WTC11 (cell line): ENCODE measurements at regions not wholly inside any gene's neighbourhood (a gene's known extent, or its start where the extent isn't known, plus 50 kb on each side); places are given as distances from the start of the nearest gene placed in this dataset.

Source experiments
- ATAC-seq: fragments of 200-7000 bp; cut with Tn5 transposase; 2 replicates; pipeline ENCODE4 v1.10.0; 2021; ENCODE audit warnings: mild to moderate bottlenecking, moderate library complexity
- CTCF ChIA-PET: fragments of 300-600 bp; sonication (Branson Sonifier 250); formaldehyde crosslinking; loops from one replicate; lab custom pipeline; 2021; ENCODE audit warnings: antibody characterized with exemption; lab: Charles Lee
- POLR2A ChIA-PET: fragments of 350-600 bp; sonication (Branson Sonifier 250); formaldehyde crosslinking; loops from one replicate; lab custom pipeline; 2021; ENCODE audit warnings: antibody characterized with exemption; lab: Charles Lee
- DNase-seq: peaks from one replicate; pipeline ENCODE4 v3.0.0; 2021; ENCODE audit warnings: low spot score
- H3K27ac Mint-ChIP-seq: 2 replicates; pipeline ENCODE4 v1.8.0; 2021; ENCODE audit warnings: mixed read lengths
- H3K27me3 Mint-ChIP-seq: 2 replicates; pipeline ENCODE4 v1.8.0; 2021; ENCODE audit warnings: low read depth, mild to moderate bottlenecking, moderate library complexity, mixed read lengths
- H3K36me3 Mint-ChIP-seq: 2 replicates; pipeline ENCODE4 v1.8.0; 2021; ENCODE audit warnings: mixed read lengths
- H3K4me1 Mint-ChIP-seq: 2 replicates; pipeline ENCODE4 v1.8.0; 2022; ENCODE audit warnings: mixed read lengths
- H3K4me3 Mint-ChIP-seq: 2 replicates; pipeline ENCODE4 v1.8.0; 2021; ENCODE audit warnings: mild to moderate bottlenecking, moderate library complexity, mixed read lengths
- H3K9me3 Mint-ChIP-seq: 2 replicates; pipeline ENCODE4 v1.8.0; 2021; ENCODE audit warnings: mixed read lengths
- ATF2 ChIP-seq: sonication (generic); formaldehyde crosslinking; IDR thresholded peaks from 2 replicates; pipeline ENCODE4 v1.8.1; 2022; ENCODE audit warnings: low read depth, missing genetic modification reagents, borderline replicate concordance
- CBFB ChIP-seq: sonication (generic); formaldehyde crosslinking; IDR thresholded peaks from 2 replicates; pipeline ENCODE4 v1.8.1; 2022; ENCODE audit warnings: mild to moderate bottlenecking, low read depth, missing genetic modification reagents
- CREM ChIP-seq: sonication (generic); formaldehyde crosslinking; IDR thresholded peaks from 2 replicates; pipeline ENCODE4 v1.8.1; 2022; ENCODE audit warnings: mild to moderate bottlenecking, missing genetic modification reagents, moderate library complexity
- ERG ChIP-seq: fragments of 250-450 bp; sonication (Bioruptor Pico); IDR thresholded peaks from 2 replicates; pipeline ENCODE4 v1.8.0; 2021; ENCODE audit warnings: mild to moderate bottlenecking
- GABPB1 ChIP-seq: sonication (generic); formaldehyde crosslinking; IDR thresholded peaks from 2 replicates; pipeline ENCODE4 v1.8.1; 2023; ENCODE audit warnings: mild to moderate bottlenecking, missing genetic modification reagents
- GRHL2 ChIP-seq: fragments of 250-450 bp; sonication (Bioruptor Pico); IDR thresholded peaks from 2 replicates; pipeline ENCODE4 v1.8.0; 2022; ENCODE audit warnings: mild to moderate bottlenecking, moderate library complexity; ENCODE audit not compliant: insufficient replicate concordance, severe bottlenecking
- IRF1 ChIP-seq: sonication (generic); formaldehyde crosslinking; IDR thresholded peaks from 2 replicates; pipeline ENCODE4 v1.8.0; 2023; ENCODE audit warnings: missing genetic modification reagents
- JUN ChIP-seq: sonication (generic); formaldehyde crosslinking; IDR thresholded peaks from 2 replicates; pipeline ENCODE4 v1.8.0; 2023; ENCODE audit warnings: mild to moderate bottlenecking, missing genetic modification reagents
- MAX ChIP-seq: sonication (generic); formaldehyde crosslinking; IDR thresholded peaks from 2 replicates; pipeline ENCODE4 v1.8.0; 2022; ENCODE audit warnings: mild to moderate bottlenecking, missing genetic modification reagents
- NFYB ChIP-seq: sonication (generic); formaldehyde crosslinking; conservative IDR thresholded peaks from 2 replicates; pipeline ENCODE4 v1.8.0; 2022; ENCODE audit warnings: low read depth, missing genetic modification reagents
- NR3C1 ChIP-seq: sonication (generic); formaldehyde crosslinking; conservative IDR thresholded peaks from 2 replicates; pipeline ENCODE4 v1.8.1; 2023; ENCODE audit warnings: low read depth, mild to moderate bottlenecking, missing genetic modification reagents
- TF ChIP-seq, protein P1 (sequence below): sonication (generic); formaldehyde crosslinking; IDR thresholded peaks from 2 replicates; pipeline ENCODE4 v1.8.1; 2023; ENCODE audit warnings: mild to moderate bottlenecking, moderate library complexity, missing genetic modification reagents
- TF ChIP-seq, protein P2 (sequence below): sonication (generic); formaldehyde crosslinking; IDR thresholded peaks from 2 replicates; pipeline ENCODE4 v1.8.1; 2023; ENCODE audit warnings: mild to moderate bottlenecking, missing genetic modification reagents, borderline replicate concordance
- TF ChIP-seq, protein P3 (sequence below): sonication (generic); formaldehyde crosslinking; IDR thresholded peaks from 2 replicates; pipeline ENCODE4 v1.8.0; 2023; ENCODE audit warnings: missing genetic modification reagents, mild to moderate bottlenecking, borderline replicate concordance
- TF ChIP-seq, protein P4 (sequence below): fragments of 250-450 bp; sonication (Bioruptor Pico); IDR thresholded peaks from 2 replicates; pipeline ENCODE4 v1.9.0; 2021; ENCODE audit warnings: mild to moderate bottlenecking

DNA sequence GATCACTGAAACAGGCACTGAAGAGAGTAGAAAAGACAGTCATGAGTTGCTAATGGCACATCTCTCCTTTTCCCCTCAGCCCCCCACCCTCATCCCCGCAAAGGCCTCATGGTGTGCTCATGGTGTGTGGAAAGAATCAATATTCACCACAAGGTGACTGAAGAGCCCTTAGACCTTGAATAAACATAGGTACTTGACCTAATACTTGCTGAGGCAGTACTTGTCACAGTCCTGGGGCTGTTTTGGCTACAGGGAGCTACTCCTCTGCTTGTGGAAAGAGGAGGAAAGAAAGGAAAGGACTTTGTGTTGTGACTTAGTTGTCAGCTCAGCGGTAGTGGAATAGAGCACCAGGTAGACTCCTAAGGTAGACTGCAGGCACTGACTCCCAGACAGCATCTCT, 537.8 kb upstream of the CCDC179 start (continued):
- TF ChIP-seq ERG (CRISPR knock-in tag) (no peak), NR3C1 (no peak), GRHL2 (CRISPR knock-in tag) (no peak), GABPB1 (no peak)

GRCh38 chr11:23399995-23400394, 539.7 kb upstream of the CCDC179 start:
- no peaks in the 10 kb centered on the region for H3K27me3 Mint-ChIP-seq
- no peak for ATAC-seq
- no peaks in the 10 kb centered on the region for H3K4me1 Mint-ChIP-seq
- no peak overlapping the region for H3K4me3 Mint-ChIP-seq
- ChIA-PET CTCF (no interaction called here), POLR2A (no interaction called here)
- TF ChIP-seq, protein P1, sequence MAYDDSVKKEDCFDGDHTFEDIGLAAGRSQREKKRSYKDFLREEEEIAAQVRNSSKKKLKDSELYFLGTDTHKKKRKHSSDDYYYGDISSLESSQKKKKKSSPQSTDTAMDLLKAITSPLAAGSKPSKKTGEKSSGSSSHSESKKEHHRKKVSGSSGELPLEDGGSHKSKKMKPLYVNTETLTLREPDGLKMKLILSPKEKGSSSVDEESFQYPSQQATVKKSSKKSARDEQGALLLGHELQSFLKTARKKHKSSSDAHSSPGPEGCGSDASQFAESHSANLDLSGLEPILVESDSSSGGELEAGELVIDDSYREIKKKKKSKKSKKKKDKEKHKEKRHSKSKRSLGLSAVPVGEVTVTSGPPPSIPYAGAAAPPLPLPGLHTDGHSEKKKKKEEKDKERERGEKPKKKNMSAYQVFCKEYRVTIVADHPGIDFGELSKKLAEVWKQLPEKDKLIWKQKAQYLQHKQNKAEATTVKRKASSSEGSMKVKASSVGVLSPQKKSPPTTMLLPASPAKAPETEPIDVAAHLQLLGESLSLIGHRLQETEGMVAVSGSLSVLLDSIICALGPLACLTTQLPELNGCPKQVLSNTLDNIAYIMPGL (CRISPR knock-in tag) = no peak
- TF ChIP-seq CREM (CRISPR knock-in tag) = no peak
- TF ChIP-seq MAX (CRISPR knock-in tag) = no peak
- TF ChIP-seq JUN (CRISPR knock-in tag) = no peak
- TF ChIP-seq, protein P2, sequence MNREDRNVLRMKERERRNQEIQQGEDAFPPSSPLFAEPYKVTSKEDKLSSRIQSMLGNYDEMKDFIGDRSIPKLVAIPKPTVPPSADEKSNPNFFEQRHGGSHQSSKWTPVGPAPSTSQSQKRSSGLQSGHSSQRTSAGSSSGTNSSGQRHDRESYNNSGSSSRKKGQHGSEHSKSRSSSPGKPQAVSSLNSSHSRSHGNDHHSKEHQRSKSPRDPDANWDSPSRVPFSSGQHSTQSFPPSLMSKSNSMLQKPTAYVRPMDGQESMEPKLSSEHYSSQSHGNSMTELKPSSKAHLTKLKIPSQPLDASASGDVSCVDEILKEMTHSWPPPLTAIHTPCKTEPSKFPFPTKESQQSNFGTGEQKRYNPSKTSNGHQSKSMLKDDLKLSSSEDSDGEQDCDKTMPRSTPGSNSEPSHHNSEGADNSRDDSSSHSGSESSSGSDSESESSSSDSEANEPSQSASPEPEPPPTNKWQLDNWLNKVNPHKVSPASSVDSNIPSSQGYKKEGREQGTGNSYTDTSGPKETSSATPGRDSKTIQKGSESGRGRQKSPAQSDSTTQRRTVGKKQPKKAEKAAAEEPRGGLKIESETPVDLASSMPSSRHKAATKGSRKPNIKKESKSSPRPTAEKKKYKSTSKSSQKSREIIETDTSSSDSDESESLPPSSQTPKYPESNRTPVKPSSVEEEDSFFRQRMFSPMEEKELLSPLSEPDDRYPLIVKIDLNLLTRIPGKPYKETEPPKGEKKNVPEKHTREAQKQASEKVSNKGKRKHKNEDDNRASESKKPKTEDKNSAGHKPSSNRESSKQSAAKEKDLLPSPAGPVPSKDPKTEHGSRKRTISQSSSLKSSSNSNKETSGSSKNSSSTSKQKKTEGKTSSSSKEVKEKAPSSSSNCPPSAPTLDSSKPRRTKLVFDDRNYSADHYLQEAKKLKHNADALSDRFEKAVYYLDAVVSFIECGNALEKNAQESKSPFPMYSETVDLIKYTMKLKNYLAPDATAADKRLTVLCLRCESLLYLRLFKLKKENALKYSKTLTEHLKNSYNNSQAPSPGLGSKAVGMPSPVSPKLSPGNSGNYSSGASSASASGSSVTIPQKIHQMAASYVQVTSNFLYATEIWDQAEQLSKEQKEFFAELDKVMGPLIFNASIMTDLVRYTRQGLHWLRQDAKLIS (CRISPR knock-in tag) = no peak
- TF ChIP-seq NFYB (CRISPR knock-in tag) = no peak
- no peak for TF ChIP-seq IRF1
- TF ChIP-seq ATF2 (CRISPR knock-in tag) = no peak
- TF ChIP-seq, protein P3, sequence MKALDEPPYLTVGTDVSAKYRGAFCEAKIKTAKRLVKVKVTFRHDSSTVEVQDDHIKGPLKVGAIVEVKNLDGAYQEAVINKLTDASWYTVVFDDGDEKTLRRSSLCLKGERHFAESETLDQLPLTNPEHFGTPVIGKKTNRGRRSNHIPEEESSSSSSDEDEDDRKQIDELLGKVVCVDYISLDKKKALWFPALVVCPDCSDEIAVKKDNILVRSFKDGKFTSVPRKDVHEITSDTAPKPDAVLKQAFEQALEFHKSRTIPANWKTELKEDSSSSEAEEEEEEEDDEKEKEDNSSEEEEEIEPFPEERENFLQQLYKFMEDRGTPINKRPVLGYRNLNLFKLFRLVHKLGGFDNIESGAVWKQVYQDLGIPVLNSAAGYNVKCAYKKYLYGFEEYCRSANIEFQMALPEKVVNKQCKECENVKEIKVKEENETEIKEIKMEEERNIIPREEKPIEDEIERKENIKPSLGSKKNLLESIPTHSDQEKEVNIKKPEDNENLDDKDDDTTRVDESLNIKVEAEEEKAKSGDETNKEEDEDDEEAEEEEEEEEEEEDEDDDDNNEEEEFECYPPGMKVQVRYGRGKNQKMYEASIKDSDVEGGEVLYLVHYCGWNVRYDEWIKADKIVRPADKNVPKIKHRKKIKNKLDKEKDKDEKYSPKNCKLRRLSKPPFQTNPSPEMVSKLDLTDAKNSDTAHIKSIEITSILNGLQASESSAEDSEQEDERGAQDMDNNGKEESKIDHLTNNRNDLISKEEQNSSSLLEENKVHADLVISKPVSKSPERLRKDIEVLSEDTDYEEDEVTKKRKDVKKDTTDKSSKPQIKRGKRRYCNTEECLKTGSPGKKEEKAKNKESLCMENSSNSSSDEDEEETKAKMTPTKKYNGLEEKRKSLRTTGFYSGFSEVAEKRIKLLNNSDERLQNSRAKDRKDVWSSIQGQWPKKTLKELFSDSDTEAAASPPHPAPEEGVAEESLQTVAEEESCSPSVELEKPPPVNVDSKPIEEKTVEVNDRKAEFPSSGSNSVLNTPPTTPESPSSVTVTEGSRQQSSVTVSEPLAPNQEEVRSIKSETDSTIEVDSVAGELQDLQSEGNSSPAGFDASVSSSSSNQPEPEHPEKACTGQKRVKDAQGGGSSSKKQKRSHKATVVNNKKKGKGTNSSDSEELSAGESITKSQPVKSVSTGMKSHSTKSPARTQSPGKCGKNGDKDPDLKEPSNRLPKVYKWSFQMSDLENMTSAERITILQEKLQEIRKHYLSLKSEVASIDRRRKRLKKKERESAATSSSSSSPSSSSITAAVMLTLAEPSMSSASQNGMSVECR (CRISPR knock-in tag) = no peak
- TF ChIP-seq CBFB = no peak
- TF ChIP-seq, protein P4, sequence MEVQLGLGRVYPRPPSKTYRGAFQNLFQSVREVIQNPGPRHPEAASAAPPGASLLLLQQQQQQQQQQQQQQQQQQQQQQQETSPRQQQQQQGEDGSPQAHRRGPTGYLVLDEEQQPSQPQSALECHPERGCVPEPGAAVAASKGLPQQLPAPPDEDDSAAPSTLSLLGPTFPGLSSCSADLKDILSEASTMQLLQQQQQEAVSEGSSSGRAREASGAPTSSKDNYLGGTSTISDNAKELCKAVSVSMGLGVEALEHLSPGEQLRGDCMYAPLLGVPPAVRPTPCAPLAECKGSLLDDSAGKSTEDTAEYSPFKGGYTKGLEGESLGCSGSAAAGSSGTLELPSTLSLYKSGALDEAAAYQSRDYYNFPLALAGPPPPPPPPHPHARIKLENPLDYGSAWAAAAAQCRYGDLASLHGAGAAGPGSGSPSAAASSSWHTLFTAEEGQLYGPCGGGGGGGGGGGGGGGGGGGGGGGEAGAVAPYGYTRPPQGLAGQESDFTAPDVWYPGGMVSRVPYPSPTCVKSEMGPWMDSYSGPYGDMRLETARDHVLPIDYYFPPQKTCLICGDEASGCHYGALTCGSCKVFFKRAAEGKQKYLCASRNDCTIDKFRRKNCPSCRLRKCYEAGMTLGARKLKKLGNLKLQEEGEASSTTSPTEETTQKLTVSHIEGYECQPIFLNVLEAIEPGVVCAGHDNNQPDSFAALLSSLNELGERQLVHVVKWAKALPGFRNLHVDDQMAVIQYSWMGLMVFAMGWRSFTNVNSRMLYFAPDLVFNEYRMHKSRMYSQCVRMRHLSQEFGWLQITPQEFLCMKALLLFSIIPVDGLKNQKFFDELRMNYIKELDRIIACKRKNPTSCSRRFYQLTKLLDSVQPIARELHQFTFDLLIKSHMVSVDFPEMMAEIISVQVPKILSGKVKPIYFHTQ (CRISPR knock-in tag) = no peak
- TF ChIP-seq, all 79 proteins: peak for 0
- Mint-ChIP-seq H3K36me3 (peaks cover 9% of the 10 kb centered on the region), H3K27ac (no peak overlapping the region), H3K9me3 (peaks cover 14% of the 10 kb centered on the region)
- DNase-seq = no peak
